SK-N-SH (cell line): ENCODE measurements at regions not wholly inside any gene's neighbourhood (a gene's known extent, or its start where the extent isn't known, plus 50 kb on each side); places are given as distances from the start of the nearest gene placed in this dataset.

Experiments used
- CTCF ChIA-PET: fragments of 300-600, 350-600 bp; formaldehyde crosslinking; extraction: SDS; loops from one replicate; lab custom pipeline; 2021; lab: Yijun Ruan, JAX
- POLR2A ChIA-PET: fragments of 350-600 bp; sonication (Branson Sonifier 250); formaldehyde crosslinking; extraction: SDS; loops from one replicate; lab custom pipeline; 2020; ENCODE audit warnings: antibody characterized with exemption, inconsistent platforms; lab: Yijun Ruan, JAX
- DNase-seq: peaks from one replicate; pipeline ENCODE4 v3.0.0; 2012
- H2AFZ ChIP-seq: fragments of 200-600 bp; sonication (generic); 2 replicates; pipeline ENCODE4 v1.8.1; 2016; ENCODE audit warnings: antibody characterized with exemption, mild to moderate bottlenecking, low read depth
- H3F3A ChIP-seq: fragments of 200-600 bp; sonication (generic); replicated peaks from 2 replicates; pipeline ENCODE3; 2016; ENCODE audit warnings: antibody characterized with exemption, mild to moderate bottlenecking; ENCODE audit not compliant: insufficient read depth
- H3K27ac ChIP-seq, 2 experiments: fragments of 200-500 bp in 1 of 2; fragments of 200-600 bp in 1 of 2; sonication (Bioruptor generic) in 1 of 2; sonication (generic), shearing (Covaris generic) in 1 of 2; 2 replicates each; pipeline versions ENCODE4 v1.5.1 to v1.6.1; 2014 to 2016; ENCODE audit warnings: low read depth in 2 of 2, inconsistent platforms in 1 of 2, low read length in 1 of 2, mild to moderate bottlenecking in 1 of 2, mixed read lengths in 1 of 2
- H3K27me3 ChIP-seq: fragments of 200-600 bp; sonication (generic), shearing (Covaris generic); 2 replicates; pipeline ENCODE4 v1.6.1; 2016; ENCODE audit warnings: mixed run types; ENCODE audit not compliant: insufficient read depth
- H3K36me3 ChIP-seq, 2 experiments: fragments of 200-500 bp in 1 of 2; fragments of 200-600 bp in 1 of 2; sonication (Bioruptor generic) in 1 of 2; sonication (generic) in 1 of 2; replicated peaks in 1 of 2; 2 replicates each; pipeline versions ENCODE3 to v1.5.1; 2014 to 2016; ENCODE audit warnings: low read length in 1 of 2, mild to moderate bottlenecking in 1 of 2; ENCODE audit not compliant: insufficient read depth in 2 of 2, control insufficient read depth in 1 of 2
- H3K4me1 ChIP-seq, 2 experiments: fragments of 200-500 bp in 1 of 2; fragments of 200-600 bp in 1 of 2; sonication (Bioruptor generic) in 1 of 2; sonication (generic), shearing (Covaris generic) in 1 of 2; 2 replicates each; pipeline versions ENCODE4 v1.5.1 to v1.6.1; 2014 to 2016; ENCODE audit warnings: low read depth in 1 of 2, low read length in 1 of 2, mixed run types in 1 of 2; ENCODE audit not compliant: insufficient read depth in 2 of 2, control insufficient read depth in 1 of 2
- H3K4me2 ChIP-seq: fragments of 200-600 bp; sonication (generic), shearing (Covaris generic); 2 replicates; pipeline ENCODE4 v1.6.1; 2017; ENCODE audit warnings: mixed run types
- H3K4me3 ChIP-seq, 2 experiments: fragments of 200-500 bp in 1 of 2; fragments of 200-600 bp in 1 of 2; sonication (Bioruptor generic) in 1 of 2; sonication (generic), shearing (Covaris generic) in 1 of 2; 2 replicates each; pipeline versions ENCODE4 v1.5.1 to v1.8.1; 2014 to 2016; ENCODE audit warnings: low read depth in 2 of 2, inconsistent platforms in 1 of 2, low read length in 1 of 2, mild to moderate bottlenecking in 1 of 2, mixed read lengths in 1 of 2, moderate library complexity in 1 of 2
- H3K79me2 ChIP-seq: fragments of 200-600 bp; sonication (generic); 2 replicates; pipeline ENCODE4 v1.8.1; 2017; ENCODE audit warnings: mild to moderate bottlenecking; ENCODE audit not compliant: insufficient read depth
- H3K9ac ChIP-seq: fragments of 200-600 bp; sonication (generic); 2 replicates; pipeline ENCODE4 v1.6.1; 2017; ENCODE audit warnings: mixed run types
- H3K9me2 ChIP-seq: fragments of 200-600 bp; sonication (generic); 2 replicates; pipeline ENCODE4 v1.6.1; 2017; ENCODE audit warnings: mixed run types
- H3K9me3 ChIP-seq: fragments of 200-600 bp; sonication (generic); 2 replicates; pipeline ENCODE4 v1.6.1; 2017; ENCODE audit warnings: mixed run types, mild to moderate bottlenecking, moderate library complexity
- H4K20me1 ChIP-seq: fragments of 200-600 bp; sonication (generic); 2 replicates; pipeline ENCODE4 v1.6.1; 2017; ENCODE audit warnings: mild to moderate bottlenecking, mixed run types; ENCODE audit not compliant: insufficient read depth
- ELF1 ChIP-seq: IDR thresholded peaks from 2 replicates; pipeline ENCODE4 v1.4.0; 2012
- EP300 ChIP-seq, 2 experiments: IDR thresholded peaks; 2 replicates each; pipeline versions ENCODE4 v1.4.0 to v1.6.1; 2012; ENCODE audit warnings: borderline replicate concordance in 1 of 2, low read depth in 1 of 2, low read length in 1 of 2
- FOSL2 ChIP-seq: IDR thresholded peaks from 2 replicates; pipeline ENCODE4 v1.4.0; 2012; ENCODE audit warnings: low read depth, mild to moderate bottlenecking, moderate library complexity, borderline replicate concordance
- FOXJ3 ChIP-seq: sonication (generic); formaldehyde crosslinking; IDR thresholded peaks from 2 replicates; pipeline ENCODE4 v1.5.1; 2020; ENCODE audit warnings: mild to moderate bottlenecking, missing genetic modification reagents
- FOXM1 ChIP-seq: IDR thresholded peaks from 2 replicates; pipeline ENCODE4 v1.4.0; 2012; ENCODE audit warnings: low read depth, mild to moderate bottlenecking
- JUND ChIP-seq: IDR thresholded peaks from 2 replicates; pipeline ENCODE4 v1.4.0; 2012
- MAX ChIP-seq: IDR thresholded peaks from 2 replicates; pipeline ENCODE4 v1.4.0; 2012; ENCODE audit warnings: low read depth
- MEF2A ChIP-seq: IDR thresholded peaks from 2 replicates; pipeline ENCODE4 v1.4.0; 2012; ENCODE audit warnings: low read depth, borderline replicate concordance
- NFIC ChIP-seq: IDR thresholded peaks from 2 replicates; pipeline ENCODE4 v1.4.0; 2012; ENCODE audit warnings: borderline replicate concordance
- PBX3 ChIP-seq: IDR thresholded peaks from 2 replicates; pipeline ENCODE4; 2012
- POLR2AphosphoS5 ChIP-seq: IDR thresholded peaks from 2 replicates; pipeline ENCODE4 v1.6.1; 2012; ENCODE audit warnings: low read depth, low read length
- RAD21 ChIP-seq: IDR thresholded peaks from 2 replicates; pipeline ENCODE4 v1.6.1; 2012; ENCODE audit warnings: mild to moderate bottlenecking, low read length
- RCOR1 ChIP-seq: fragments of 150-350 bp; IDR thresholded peaks from 2 replicates; pipeline ENCODE4 v1.6.1; 2017; ENCODE audit warnings: antibody characterized with exemption, low read length
- RFX5 ChIP-seq: IDR thresholded peaks from 2 replicates; pipeline ENCODE4 v1.6.1; 2012; ENCODE audit warnings: mild to moderate bottlenecking, improper control_type of control experiment, low read length
- RXRA ChIP-seq: IDR thresholded peaks from 2 replicates; pipeline ENCODE4 v1.4.0; 2012; ENCODE audit warnings: low read depth, mild to moderate bottlenecking, borderline replicate concordance
- TAF1 ChIP-seq: IDR thresholded peaks from 2 replicates; pipeline ENCODE4 v1.6.1; 2012; ENCODE audit warnings: low read depth, mild to moderate bottlenecking, low read length, moderate library complexity, borderline replicate concordance
- TCF12 ChIP-seq: IDR thresholded peaks from 2 replicates; pipeline ENCODE4 v1.4.0; 2012
- TEAD4 ChIP-seq: IDR thresholded peaks from 2 replicates; pipeline ENCODE4 v1.4.0; 2012; ENCODE audit warnings: mild to moderate bottlenecking, borderline replicate concordance; ENCODE audit not compliant: insufficient read depth
- USF1 ChIP-seq: IDR thresholded peaks from 2 replicates; pipeline ENCODE4 v1.4.0; 2012; ENCODE audit warnings: low read depth, borderline replicate concordance
- YY1 ChIP-seq: IDR thresholded peaks from 2 replicates; pipeline ENCODE4 v1.4.0; 2012; ENCODE audit warnings: low read depth, mild to moderate bottlenecking
- WGBS: methylation state at CpG from one replicate; pipeline ENCODE4 v1.1.6; 2017; ENCODE audit warnings: low lambda C conversion rate; 5-methylcytosine and 5-hydroxymethylcytosine counted together
- TF ChIP-seq, protein P1 (sequence below): IDR thresholded peaks from 2 replicates; pipeline ENCODE4 v1.6.1; 2012; ENCODE audit warnings: mild to moderate bottlenecking, low read depth, low read length, moderate library complexity
- TF ChIP-seq, protein P2 (sequence below): fragments of 150-350 bp; IDR thresholded peaks from 2 replicates; pipeline ENCODE4 v1.6.1; 2016; ENCODE audit warnings: mild to moderate bottlenecking, low read depth, low read length

DNA sequence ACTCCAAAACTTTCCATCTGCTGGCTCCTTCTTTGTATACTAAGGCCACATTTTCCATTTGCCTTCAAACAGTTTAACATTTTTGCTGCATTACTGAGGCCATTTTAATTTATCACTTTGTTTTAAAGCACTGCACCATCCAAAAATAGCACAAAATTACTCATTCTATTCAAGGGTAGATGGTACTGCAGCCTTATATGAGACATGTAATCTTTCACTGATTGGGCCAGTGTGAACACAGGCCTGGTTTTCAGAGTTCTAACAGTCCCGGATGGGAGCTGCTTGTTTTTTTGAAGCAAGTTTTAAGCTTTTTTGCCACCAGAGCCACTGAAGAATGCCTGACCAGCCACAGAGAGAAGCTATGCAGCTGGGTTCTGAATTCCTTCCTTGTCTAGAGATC lies 172.3 kb upstream of the TSC22D2 start:
- Histone ChIP-seq H3K27ac (peak overlapping the region; percentile 87 to 94; a peak in 3 of 4 replicates), H3K36me3 (no peaks in the 10 kb centered on the region), H3K9ac (peak overlapping the region; percentile 55; the same call in 1 of the 2 replicates), H3K79me2 (no peaks in the 10 kb centered on the region), H3K4me1 (peaks cover 14 to 25% of the 10 kb centered on the region in 2 experiments; a peak in 2 of 4 replicates), H3K4me3 (no peak overlapping the region), H3K27me3 (no peaks in the 10 kb centered on the region), H3K4me2 (peak overlapping the region; percentile 42), H3K9me2 (no peaks in the 10 kb centered on the region), H3F3A (peaks cover 42% of the 10 kb centered on the region), H2AFZ (peak overlapping the region; percentile 64), H4K20me1 (no peaks in the 10 kb centered on the region), H3K9me3 (no peaks in the 10 kb centered on the region; the same call in 1 of the 2 replicates)
- ChIA-PET CTCF (interaction anchor here (1.5 to 2.1 kb wide), 2 partner anchors 8 to 260 kb away, joined by 4 to 7 read pairs; no protein-coding TSS in a partner anchor), POLR2A (no interaction called here)
- DNase-seq, result no peak
- WGBS, result 13% methylated on average over 1 of the region's 1 CpG
- TF ChIP-seq RAD21 (no peak), PBX3 (peak; percentile 81), POLR2AphosphoS5 (peak; percentile 55; the same call in 1 of the 2 replicates), MEF2A (peak; percentile 99), FOXM1 (0 out of 2 replicates have a peak, but pooled peaks have one; percentile 28), TEAD4 (peak; percentile 77), USF1 (no peak), YY1 (peak; percentile 64), MAX (peak; percentile 55; the same call in 1 of the 2 replicates), JUND (peak; percentile 83), EP300 (IDR thresholded peaks at IDR 0.05; ENCODE audit: borderline replicate concordance in 1 of 2, low read depth in 1 of 2, low read length in 1 of 2) (peak in 1 of 2 experiments; percentile 79; a peak in 1 of 4 replicates), TCF12 (peak; percentile 80), FOSL2 (peak; percentile 75), FOXJ3 (CRISPR knock-in tag) (no peak), ELF1 (no peak), TAF1 (no peak), RFX5 (no peak), RXRA (peak; percentile 58; the same call in 1 of the 2 replicates), RCOR1 (no peak), NFIC (peak; percentile 71)
- TF ChIP-seq, protein P1, sequence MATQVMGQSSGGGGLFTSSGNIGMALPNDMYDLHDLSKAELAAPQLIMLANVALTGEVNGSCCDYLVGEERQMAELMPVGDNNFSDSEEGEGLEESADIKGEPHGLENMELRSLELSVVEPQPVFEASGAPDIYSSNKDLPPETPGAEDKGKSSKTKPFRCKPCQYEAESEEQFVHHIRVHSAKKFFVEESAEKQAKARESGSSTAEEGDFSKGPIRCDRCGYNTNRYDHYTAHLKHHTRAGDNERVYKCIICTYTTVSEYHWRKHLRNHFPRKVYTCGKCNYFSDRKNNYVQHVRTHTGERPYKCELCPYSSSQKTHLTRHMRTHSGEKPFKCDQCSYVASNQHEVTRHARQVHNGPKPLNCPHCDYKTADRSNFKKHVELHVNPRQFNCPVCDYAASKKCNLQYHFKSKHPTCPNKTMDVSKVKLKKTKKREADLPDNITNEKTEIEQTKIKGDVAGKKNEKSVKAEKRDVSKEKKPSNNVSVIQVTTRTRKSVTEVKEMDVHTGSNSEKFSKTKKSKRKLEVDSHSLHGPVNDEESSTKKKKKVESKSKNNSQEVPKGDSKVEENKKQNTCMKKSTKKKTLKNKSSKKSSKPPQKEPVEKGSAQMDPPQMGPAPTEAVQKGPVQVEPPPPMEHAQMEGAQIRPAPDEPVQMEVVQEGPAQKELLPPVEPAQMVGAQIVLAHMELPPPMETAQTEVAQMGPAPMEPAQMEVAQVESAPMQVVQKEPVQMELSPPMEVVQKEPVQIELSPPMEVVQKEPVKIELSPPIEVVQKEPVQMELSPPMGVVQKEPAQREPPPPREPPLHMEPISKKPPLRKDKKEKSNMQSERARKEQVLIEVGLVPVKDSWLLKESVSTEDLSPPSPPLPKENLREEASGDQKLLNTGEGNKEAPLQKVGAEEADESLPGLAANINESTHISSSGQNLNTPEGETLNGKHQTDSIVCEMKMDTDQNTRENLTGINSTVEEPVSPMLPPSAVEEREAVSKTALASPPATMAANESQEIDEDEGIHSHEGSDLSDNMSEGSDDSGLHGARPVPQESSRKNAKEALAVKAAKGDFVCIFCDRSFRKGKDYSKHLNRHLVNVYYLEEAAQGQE, result no peak
- TF ChIP-seq, protein P2, sequence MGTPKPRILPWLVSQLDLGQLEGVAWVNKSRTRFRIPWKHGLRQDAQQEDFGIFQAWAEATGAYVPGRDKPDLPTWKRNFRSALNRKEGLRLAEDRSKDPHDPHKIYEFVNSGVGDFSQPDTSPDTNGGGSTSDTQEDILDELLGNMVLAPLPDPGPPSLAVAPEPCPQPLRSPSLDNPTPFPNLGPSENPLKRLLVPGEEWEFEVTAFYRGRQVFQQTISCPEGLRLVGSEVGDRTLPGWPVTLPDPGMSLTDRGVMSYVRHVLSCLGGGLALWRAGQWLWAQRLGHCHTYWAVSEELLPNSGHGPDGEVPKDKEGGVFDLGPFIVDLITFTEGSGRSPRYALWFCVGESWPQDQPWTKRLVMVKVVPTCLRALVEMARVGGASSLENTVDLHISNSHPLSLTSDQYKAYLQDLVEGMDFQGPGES, result no peak
